HG03378 (cell line): ENCODE measurements at regions not wholly inside any gene's neighbourhood (a gene's known extent, or its start where the extent isn't known, plus 50 kb on each side); places are given as distances from the start of the nearest gene placed in this dataset.

Source experiments
- ATAC-seq: cut with Tn5 transposase; IDR thresholded peaks from one replicate; pipeline ENCODE4 v1.9.1; 2021; ENCODE audit warnings: mild to moderate bottlenecking, moderate library complexity; ENCODE audit not compliant: unreplicated experiment

GRCh38 chr9:108386032-108386431, 469.8 kb downstream of the ACTL7B start:
- ATAC-seq: no peak

GRCh38 chr9:108383796-108384195, 472.0 kb downstream of the ACTL7B start:
- ATAC-seq: no peak

- no peak for ATAC-seq
These were observed 473.5 kb downstream of the ACTL7B start for GRCh38 chr9:108382310-108382709.

GRCh38 chr9:108377881-108378280, 477.9 kb downstream of the ACTL7B start:
- no peak for ATAC-seq

GRCh38 chr9:108377382-108377781, 478.4 kb downstream of the ACTL7B start:
- ATAC-seq: no peak

GRCh38 chr9:108376140-108376539, 479.6 kb downstream of the ACTL7B start:
- no peak for ATAC-seq

GRCh38 chr9:108374626-108375025, 481.2 kb downstream of the ACTL7B start:
- ATAC-seq: no peak

- no peak for ATAC-seq
These were observed 488.6 kb downstream of the ACTL7B start for GRCh38 chr9:108367188-108367587.

- ATAC-seq: no peak
These were observed 492.5 kb downstream of the ACTL7B start for GRCh38 chr9:108363311-108363710.

- no peak for ATAC-seq
These were observed 495.5 kb downstream of the ACTL7B start for GRCh38 chr9:108360304-108360703.

GRCh38 chr9:108356806-108357205, 499.0 kb downstream of the ACTL7B start:
- ATAC-seq: no peak

- no peak for ATAC-seq
These were observed 504.2 kb downstream of the ACTL7B start for GRCh38 chr9:108351571-108351970.

- no peak for ATAC-seq
These were observed 508.2 kb downstream of the ACTL7B start for GRCh38 chr9:108347463-108348188.

GRCh38 chr9:108345826-108346225, 510.0 kb downstream of the ACTL7B start:
- no peak for ATAC-seq

GRCh38 chr9:108339251-108339650, 516.5 kb downstream of the ACTL7B start:
- ATAC-seq: no peak

GRCh38 chr9:108336575-108336974, 519.2 kb downstream of the ACTL7B start:
- ATAC-seq: no peak

GRCh38 chr9:108333530-108333983, 522.2 kb downstream of the ACTL7B start:
- ATAC-seq: no peak

GRCh38 chr9:108331596-108331995, 524.2 kb downstream of the ACTL7B start:
- no peak for ATAC-seq

GRCh38 chr9:108325406-108325805, 530.4 kb downstream of the ACTL7B start:
- ATAC-seq: no peak

GRCh38 chr9:108323615-108324014, 532.2 kb downstream of the ACTL7B start:
- ATAC-seq: no peak

- no peak for ATAC-seq
These were observed 533.3 kb downstream of the ACTL7B start for GRCh38 chr9:108322326-108323098.

GRCh38 chr9:108316630-108317029, 539.2 kb downstream of the ACTL7B start:
- ATAC-seq: no peak
